PC-9 (cell line): ENCODE measurements at regions not wholly inside any gene's neighbourhood (a gene's known extent, or its start where the extent isn't known, plus 50 kb on each side); places are given as distances from the start of the nearest gene placed in this dataset.

ENCODE experiments used
- EZH2 ChIP-seq: fragments of 200-600 bp; sonication (generic); IDR thresholded peaks from 2 replicates; pipeline ENCODE4 v1.8.0; 2017; ENCODE audit warnings: antibody characterized with exemption, low read depth
- TF ChIP-seq, protein P1 (sequence below): fragments of 200-600 bp; sonication (generic); conservative IDR thresholded peaks from 2 replicates; pipeline ENCODE4 v1.6.1; 2017; ENCODE audit warnings: mixed run types, antibody characterized with exemption, mild to moderate bottlenecking, moderate library complexity

DNA sequence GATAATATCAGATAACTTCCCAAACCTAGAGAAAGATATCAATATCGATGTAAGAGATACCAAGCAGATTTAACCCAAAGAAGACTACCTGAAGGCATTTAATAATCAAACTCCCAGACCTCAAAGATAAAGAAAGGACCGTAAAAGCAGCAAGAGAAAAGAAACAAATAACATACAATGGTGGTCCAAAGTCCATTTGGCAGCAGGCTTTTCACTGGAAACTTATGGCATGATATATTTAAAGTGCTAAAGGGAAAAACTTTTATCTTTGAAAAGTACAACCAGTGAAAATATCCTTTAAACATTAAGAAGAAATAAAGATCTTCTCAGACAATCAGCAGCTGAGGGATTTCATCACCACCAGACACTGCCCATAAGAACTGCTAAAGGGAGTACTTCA, 812.7 kb upstream of the ADAMTS5 start:
- no peak for TF ChIP-seq EZH2
- TF ChIP-seq, protein P1, sequence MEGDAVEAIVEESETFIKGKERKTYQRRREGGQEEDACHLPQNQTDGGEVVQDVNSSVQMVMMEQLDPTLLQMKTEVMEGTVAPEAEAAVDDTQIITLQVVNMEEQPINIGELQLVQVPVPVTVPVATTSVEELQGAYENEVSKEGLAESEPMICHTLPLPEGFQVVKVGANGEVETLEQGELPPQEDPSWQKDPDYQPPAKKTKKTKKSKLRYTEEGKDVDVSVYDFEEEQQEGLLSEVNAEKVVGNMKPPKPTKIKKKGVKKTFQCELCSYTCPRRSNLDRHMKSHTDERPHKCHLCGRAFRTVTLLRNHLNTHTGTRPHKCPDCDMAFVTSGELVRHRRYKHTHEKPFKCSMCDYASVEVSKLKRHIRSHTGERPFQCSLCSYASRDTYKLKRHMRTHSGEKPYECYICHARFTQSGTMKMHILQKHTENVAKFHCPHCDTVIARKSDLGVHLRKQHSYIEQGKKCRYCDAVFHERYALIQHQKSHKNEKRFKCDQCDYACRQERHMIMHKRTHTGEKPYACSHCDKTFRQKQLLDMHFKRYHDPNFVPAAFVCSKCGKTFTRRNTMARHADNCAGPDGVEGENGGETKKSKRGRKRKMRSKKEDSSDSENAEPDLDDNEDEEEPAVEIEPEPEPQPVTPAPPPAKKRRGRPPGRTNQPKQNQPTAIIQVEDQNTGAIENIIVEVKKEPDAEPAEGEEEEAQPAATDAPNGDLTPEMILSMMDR = no peak
